Pons (tissue), 1 donor: ENCODE measurements at regions not wholly inside any gene's neighbourhood (a gene's known extent, or its start where the extent isn't known, plus 50 kb on each side); places are given as distances from the start of the nearest gene placed in this dataset.
"Not testable (repeated sequence)": the region's sequence is repeated elsewhere in the genome, so short reads cannot be mapped to it uniquely, and the experiment has no call there.

ENCODE experiments used
- DNase-seq: peaks from one replicate; pipeline ENCODE4 v3.0.0-alpha.2; 2016; ENCODE audit warnings: low spot score

DNA sequence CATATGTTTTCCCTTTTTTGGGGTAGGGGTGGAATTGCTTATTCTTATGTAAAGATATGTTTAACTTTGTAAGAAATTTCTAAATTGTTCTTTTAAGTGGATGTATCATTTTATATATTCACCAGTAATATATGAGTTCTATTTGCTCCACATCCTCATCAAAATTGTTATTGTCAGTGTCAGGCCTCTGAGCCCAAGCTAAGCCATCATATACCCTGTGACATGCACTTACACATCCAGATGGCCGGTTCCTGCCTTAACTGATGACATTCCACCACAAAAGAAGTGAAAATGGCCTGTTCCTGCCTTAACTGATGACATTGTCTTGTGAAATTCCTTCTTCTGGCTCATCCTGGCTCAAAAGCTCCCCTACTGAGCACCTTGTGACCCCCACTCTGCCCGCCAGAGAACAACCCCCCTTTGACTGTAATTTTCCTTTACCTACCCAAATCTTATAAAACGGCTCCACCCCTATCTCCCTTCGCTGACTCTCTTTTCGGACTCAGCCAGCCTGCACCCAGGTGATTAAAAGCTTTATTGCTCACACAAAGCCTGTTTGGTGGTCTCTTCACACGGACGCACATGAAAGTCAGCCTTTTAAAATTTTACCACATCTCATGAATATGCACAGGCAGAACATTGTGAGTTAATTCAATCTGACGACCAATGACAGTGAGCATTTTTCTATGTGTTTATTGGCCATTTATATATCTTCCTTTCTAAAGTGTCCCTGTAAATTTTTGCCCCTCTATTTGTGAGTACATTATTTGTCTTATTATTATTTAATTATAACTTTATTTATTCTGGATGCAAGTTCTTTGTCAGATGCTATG is 176.8 kb downstream of the CDC14C start:
- not testable (repeated sequence) for DNase-seq

DNA sequence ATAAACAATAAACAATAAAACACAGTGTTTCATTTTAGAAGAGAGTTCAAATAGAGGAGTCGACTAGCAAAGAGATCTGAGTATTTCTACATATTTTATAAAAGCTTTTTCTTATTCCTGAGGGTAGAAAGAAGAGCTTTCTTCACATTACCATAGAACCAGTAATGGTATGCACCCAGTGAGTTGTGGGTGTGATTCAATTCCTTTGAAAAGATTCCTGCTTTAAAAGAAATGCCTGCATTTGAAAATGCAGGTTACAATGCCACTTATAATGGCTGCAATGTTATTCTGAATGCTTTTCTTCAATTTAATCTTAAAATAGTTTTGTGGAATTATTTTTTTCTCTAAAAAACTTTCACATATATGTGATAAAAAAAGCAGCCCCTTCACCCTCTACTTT is 178.1 kb downstream of the CDC14C start:
- no peak for DNase-seq

DNA sequence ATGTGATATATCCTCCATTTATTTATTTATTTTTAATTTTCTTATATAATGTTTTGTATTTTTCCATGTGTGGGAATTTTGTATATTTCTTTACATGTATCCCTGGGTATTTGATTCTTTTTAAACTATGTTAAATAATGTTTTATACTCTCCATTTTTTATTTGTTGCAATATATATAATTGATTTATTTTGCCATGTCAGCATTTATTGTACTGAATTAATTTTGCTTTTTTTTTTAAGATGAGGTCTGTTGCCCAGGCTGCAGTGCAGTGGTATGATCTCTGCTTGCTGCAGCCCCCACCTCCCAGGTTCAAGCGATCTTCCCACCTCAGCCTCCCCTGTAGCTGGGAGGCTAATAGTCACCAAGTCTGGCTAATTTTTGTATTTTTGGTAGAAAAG is 187.4 kb downstream of the CDC14C start:
- no peak for DNase-seq

DNA sequence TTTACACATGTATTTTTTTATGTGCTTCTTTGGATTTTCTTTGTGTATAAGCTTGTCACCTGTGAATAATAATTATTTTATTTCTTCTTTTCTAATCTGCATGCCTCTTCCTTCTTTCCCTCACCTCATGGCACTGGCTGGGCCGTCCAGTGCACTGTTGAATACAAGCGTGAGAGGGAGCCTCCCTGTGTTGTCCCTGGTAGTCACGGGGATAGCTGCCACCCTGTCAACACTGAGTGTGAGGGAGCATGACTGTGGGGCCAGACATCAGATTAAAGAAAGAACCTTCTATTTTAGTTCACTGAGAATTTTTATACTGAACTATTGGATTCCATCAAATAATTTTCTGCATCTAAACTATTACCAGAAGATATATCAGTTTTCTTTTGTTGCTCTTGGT is 187.9 kb downstream of the CDC14C start:
- DNase-seq, result no peak

DNA sequence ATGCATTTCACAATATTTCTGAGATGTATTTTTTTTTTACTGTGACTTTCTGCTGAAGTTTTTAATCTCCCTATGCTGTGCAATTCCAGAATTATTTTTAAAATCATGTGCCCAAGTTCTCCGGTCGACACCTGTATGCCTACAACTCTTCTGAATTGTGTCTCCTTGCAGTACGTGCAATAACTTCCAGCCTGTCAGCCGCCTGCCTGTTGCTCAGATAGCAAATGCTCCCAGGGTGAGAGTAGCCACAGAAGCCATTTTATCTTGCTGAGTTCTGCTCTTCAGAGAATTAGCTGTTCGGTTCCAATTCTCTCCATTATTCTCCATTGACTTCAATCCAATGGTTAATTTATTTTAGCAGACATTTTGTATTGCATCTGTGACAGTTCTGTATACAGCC is 188.3 kb downstream of the CDC14C start:
- no peak for DNase-seq

DNA sequence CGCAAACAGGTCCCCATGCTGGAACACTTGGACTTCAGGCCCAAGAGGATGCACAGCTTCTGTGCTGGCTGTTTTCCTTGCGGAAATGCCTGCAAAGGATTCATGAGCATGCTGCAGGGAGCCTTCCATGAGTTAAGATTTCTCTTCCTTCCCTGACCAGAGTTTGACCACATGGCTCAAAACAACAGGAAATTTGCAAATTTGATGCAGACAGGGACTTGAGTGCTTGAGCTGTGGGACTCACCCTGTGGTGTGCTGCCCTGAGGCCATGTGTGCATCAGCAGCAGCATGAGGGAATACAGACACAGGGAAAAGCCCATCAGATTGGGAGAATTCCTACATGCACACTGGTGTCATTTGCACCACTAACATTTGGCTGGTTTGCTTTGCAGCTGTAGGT is 195.4 kb downstream of the CDC14C start:
- DNase-seq, result no peak

DNA sequence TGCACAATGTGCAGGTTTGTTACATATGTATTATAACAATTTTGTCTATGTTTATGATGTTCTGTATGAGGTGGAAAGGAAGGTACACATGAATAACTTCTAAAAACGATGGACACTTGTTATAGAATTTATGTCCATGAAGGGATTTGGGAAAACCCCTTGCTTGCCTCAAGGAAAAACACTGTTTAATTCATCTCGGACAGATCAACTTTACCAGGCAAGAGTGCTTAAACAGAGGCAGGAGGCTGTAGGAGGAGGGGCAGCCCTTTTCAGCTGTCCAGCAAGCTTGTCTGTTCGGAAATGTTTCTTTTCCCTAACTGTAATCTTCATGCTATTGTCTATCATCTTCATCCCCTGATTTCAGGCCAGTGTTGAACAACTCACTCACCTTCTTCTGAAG is 200.9 kb downstream of the CDC14C start:
- no peak for DNase-seq

DNA sequence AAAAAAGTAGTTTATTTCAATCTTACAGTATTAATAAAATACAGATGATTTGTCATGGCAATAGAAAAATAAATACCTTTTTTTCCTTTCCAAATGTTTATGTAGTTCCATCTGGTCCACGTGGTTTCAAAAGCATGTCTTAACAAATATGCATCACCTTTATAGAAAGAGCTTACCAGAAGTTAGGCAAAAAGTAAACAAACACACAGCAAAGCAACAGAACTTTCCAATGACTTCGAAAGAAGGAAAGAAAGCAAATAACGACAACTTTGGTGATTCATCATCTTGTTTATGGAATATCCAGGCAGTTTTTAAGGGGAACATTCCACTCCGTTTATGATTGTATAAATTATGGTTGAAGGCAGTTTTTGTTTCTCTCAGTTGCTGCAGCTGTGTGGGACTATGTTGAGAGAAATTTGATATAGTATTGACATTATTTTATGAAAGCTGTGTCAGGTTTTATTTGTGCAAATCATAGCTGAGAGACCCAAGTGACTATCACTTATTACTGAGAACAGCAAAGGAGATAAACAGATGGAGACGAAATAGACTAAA is 203.1 kb downstream of the CDC14C start:
- no peak for DNase-seq

DNA sequence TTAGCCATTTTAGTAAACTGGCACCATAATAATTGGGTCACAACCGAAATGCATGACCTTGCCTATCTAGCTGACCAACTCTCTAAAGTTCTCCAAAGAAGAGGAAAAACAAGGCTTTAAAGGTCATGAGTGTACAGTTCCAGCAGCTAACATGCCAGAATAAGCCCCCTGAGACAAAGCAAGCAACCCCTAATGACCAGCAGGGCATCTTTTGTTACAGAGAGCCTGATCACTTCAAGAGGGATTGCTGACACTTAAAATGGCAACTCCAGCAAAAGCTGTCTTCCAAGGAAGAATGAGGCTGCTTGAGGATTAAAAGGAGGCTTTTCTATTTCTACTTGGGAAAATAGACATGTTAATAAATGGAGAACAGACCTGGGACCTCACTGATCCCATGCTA is 213.6 kb downstream of the CDC14C start:
- no peak for DNase-seq

DNA sequence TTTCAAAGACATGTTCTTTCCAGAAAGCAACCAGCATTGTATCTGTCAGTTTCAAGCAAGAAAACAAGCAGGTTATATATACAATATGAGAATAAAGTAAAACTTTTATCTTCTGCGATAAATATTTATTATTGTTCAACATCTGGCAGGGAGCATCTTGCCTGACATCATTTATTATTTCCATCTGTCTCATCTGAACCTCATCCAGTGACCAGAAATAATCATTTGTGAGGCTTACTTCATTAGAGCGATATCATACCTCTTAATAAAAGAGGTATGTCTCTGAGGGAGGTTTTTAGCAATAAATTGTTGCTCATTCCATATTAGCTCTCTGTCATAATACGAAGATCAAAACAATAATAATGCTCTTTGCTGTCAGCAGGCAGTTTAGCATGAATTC is 226.1 kb downstream of the CDC14C start:
- no peak for DNase-seq

DNA sequence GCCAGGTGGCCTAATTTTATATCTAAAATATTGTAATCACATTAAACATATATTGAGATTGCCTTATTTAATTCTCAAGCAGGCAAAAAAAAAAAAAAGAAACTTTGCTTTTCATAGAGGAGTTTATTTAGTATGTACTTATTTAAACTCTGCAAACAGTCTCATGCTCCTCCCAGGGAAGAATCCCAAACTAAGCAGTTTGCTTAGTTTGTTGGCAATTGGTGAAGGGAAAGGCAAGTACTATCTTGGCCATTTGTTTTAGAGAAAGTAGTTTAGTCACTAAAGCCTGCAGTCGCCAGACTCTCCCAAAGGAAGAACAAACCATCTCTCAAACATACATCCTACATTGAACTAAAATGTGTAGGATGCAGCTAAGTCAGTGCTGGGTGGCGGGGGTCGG is 226.8 kb downstream of the CDC14C start:
- DNase-seq, result no peak

DNA sequence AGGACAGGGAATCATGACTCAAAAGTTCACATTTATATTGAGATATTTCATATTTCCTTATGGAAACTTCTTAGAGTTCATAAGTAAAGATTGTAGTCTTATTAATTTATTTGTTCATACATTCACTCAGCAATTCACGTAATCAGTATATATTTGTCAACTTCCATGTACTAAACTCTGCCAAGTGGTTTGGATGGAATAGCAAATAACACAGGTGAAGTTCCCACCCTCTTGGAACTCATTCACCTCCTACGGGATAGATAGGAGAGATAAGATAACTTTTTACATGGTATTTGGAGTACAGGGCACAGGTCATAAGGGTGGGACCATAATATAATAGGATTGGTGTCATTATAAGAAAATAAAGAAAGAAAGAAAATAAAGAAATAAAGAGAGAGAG is 234.0 kb downstream of the CDC14C start:
- no peak for DNase-seq

DNA sequence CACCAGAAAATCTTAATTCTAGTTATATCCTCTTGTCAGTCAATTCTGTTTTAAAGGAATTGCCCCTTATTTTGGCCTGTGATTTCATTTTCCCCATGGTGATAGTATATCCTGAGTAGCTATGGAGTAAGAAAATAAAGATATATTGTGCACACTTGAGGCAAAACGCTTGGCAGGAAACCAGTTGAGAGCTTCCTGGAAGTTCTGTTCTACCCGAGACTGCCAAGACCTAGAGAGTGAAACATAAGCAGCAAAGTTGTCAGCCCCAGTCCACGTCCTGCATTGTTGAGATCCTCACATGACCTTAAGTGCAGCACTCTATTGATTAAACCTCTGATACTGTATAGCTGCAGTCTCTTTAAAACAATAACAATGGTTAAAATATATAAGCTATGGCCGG is 235.2 kb downstream of the CDC14C start:
- no peak for DNase-seq

DNA sequence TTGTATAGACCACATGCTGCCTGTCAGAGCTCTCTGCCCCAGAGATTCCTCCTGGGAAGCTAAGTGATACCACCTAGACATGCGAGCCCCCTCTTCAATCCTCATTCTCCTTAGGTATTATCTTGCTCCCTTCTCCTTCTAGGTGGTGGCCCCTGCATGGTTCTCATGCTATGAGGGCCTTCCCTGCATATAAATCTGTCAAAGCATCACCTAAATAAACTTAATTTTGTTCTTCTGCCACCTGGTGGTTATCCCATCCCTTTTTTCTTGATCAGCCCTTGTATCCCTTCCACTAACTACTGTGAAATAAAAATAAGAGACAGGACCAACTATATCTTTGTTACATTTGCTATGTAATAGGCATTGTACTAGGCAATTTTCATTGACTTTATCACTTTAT is 242.1 kb downstream of the CDC14C start:
- DNase-seq, result no peak

DNA sequence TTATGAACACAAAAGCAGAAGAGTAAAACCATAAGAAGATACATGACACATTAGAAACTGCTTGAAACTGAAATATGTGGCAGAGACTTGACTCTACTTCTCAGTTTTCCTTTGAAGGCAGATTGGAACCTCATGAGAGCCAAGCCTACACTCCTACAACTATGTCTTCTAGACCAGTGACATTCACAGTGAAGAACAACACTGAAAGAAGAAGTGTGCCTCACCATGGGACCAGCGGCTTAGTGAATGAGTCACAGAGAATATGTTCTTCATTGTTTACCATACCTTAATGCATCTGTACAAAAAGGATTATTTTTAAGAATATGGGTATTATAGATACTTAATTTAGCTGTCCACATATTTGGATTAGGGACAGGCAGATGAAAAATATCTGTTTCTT is 248.3 kb downstream of the CDC14C start:
- no peak for DNase-seq

DNA sequence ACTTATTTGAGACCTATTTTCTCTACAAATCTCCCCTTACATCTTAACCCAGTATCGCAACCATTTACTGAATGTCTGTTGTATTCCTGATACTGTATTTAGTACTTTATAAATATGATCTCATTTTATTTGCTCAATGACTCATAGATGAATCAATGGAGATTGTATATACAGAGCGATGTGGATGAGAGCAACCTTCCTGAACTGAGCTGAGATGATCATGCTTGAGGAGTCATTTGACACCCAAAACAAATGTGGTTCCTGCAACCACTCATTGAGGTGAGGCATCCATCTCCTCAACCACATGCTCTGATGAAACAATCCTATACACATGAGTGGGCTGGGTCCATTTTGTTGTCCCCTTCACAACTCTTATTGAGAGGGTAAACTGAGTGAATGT is 250.0 kb downstream of the CDC14C start:
- DNase-seq, result no peak

DNA sequence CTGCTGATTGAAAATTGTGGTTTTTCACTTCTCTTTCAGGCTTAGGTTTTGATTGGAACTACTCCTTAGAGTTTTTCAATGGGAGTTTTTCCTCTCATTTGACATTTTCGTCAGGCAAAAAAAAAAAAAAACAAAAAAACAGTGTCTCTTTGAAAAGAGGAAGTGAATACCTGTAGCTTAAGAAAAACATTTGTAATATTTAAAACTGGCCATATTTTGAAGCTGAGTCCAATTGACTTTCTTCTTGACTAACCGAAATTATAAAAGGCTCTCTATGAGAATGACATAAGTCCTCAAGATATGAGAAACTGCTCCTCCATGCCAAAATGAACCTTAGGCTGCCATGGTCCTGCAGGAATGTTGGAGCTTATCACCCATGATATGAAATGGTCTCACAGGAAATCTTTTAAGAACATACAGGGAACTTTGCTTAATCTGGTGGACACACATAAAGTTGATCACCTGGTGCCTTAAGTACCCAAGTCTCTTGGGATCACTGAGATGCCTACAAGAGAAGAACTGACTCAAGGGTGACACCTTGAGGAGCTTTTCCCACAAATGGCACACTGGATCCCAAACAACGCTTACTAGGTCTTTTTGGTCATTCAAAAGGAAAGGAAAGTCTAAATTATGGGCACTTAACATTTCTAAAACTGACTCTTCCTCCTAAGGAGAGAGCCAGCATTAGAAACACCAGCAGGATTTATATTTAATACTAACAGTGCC is 263.4 kb downstream of the CDC14C start:
- DNase-seq, result no peak

DNA sequence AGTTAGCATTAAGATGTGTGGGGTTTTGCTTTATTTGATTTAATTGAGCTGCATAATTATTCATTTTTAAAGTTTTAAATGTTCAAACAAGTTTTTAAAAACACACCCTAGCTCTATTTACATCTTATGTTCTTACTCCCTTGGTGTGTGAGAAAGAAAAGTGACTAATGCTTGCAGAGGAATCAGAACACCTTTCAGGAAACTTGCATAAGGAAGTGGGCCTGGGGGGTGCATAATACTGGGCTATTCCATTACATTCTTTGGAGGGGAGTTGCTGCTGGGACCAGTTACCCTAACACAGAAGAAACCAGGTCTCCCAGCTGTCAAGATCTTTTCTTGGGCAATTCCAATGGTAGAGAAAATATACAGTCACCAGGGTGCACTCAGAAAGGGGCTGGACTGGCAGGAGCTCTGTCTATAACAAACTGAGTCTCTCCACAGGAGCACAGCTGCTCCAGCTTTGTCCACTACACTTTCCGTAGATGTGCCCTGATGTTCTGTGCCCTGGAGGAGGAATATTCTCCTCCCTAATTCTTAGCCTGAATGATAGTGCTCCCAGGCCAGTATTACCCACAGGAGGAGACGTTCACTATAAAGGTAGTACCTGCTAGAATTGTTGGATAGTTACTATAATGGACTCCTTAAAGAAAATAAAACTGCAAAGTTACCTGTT is 304.2 kb downstream of the CDC14C start:
- no peak for DNase-seq

DNA sequence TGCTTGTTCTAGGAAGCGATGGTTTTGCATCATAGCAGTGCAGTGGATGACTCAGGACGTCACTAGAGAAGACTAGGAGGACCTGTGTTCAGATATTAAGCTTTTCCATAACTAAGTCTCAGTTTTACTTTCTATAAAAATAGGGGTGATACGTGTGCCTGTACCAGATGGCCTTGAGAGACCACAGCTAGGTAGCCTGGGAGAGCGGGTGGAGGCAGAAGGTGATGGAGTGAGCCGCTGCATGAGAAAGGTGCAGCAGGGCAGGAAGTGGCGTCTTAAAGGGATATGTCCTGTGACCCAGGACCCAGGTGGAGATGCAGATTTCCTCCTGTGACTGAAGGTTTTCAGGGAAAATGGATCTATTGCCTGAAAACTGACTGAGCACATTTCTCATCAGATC is 304.9 kb downstream of the CDC14C start:
- no peak for DNase-seq

DNA sequence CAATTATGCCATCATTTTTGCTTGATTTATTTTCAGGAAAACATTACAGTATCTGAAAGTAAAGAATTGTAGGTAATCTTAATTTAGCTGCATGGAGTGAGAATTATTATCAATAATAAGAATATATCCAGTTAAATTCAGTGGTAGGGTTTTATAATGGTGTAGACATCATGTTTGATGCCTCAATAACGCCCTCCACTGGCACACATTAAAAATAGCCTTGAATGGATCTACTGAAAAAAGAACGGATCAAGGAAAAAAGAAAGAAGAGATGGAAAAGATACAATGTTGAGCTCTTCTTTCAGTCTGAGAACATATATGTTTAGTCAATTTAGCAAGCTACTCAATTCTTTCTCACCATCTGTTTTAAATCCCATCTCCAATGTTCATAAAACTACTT is 319.2 kb downstream of the CDC14C start:
- no peak for DNase-seq

DNA sequence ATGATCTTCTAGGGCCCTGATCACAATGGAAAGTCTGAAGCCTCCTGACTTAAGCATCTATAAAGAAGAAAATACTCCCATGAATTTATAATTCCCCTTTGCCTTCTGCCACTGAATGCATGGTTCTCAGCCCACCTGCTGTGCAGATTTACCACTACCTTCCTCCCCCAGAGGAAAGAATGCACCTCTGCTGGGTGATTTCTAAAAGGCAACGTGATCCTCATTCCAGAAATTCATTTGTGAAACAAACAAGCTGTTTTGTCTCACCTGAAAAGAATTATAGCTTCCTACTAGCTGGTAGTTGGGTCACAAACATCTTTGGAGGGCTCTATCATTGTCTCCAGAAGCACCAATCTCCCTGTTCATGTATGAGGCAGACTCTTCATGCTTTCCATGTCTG is 320.2 kb downstream of the CDC14C start:
- no peak for DNase-seq

DNA sequence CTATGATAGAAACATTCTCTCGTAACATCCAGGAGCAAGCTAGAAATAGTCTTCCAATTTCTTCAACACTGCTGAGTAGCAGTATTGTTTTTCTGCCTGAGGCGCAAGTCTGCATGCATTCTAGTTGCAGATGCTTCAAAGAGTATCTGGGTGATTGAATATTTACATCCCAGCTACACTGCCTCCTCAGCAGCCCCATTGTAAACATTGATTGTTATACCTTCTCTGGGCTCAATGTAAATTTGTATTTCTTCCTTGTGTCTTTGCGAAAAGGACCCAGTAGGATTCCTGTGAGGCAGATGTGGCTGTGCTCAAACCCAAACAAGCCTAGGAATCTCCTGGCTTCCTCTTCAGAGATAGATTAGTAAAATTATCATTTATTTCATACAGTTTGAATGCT is 320.7 kb downstream of the CDC14C start:
- no peak for DNase-seq

DNA sequence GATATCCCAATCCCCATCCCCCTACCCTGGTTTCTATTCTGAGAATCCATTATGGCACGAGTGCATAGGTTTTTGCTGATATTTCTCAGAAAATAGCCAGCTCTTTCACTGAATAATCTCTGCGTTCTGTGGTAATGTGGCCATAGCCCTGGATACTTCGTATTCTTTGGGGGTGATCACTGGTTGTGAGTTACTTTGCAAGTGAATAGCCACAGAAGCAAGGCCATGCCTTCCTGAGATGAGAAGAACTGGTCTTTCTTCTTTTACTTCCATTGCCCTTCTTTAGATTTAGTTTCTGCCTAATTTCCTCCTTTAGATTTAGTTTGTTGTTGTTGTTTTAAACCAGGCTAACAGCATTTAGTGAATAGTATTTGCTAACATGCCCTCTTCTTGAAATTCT is 323.4 kb downstream of the CDC14C start:
- no peak for DNase-seq
